GM23338 (cell line): ENCODE measurements at regions not wholly inside any gene's neighbourhood (a gene's known extent, or its start where the extent isn't known, plus 50 kb on each side); places are given as distances from the start of the nearest gene placed in this dataset.

Experiments used
- ATAC-seq: fragments of 200-7000 bp; cut with Tn5 transposase; 3 replicates; pipeline ENCODE4 v1.9.1; 2020
- DNase-seq: peaks from one replicate; pipeline ENCODE4 v3.0.0-alpha.2; 2015; ENCODE audit warnings: low spot score
- H2AFZ ChIP-seq: fragments of 200-600 bp; sonication (generic); 2 replicates; pipeline ENCODE4 v1.8.0; 2016; ENCODE audit warnings: antibody characterized with exemption, mild to moderate bottlenecking, moderate library complexity
- H3F3A ChIP-seq: fragments of 200-600 bp; sonication (generic); replicated peaks from 2 replicates; pipeline ENCODE4 v1.8.0; 2017; ENCODE audit warnings: antibody characterized with exemption, mixed run types, low read depth
- H3K27ac ChIP-seq: fragments of 200-600 bp; sonication (generic); 2 replicates; pipeline ENCODE4 v1.6.1; 2016; ENCODE audit warnings: low read depth
- H3K27me3 ChIP-seq: fragments of 200-600 bp; sonication (generic); 2 replicates; pipeline ENCODE4 v1.8.0; 2016; ENCODE audit warnings: mild to moderate bottlenecking, mixed run types, moderate library complexity; ENCODE audit not compliant: insufficient read depth
- H3K36me3 ChIP-seq: fragments of 200-600 bp; sonication (generic); 2 replicates; pipeline ENCODE4 v1.8.0; 2016; ENCODE audit warnings: mild to moderate bottlenecking; ENCODE audit not compliant: insufficient read depth
- H3K4me1 ChIP-seq: fragments of 200-600 bp; sonication (generic); 2 replicates; pipeline ENCODE4 v1.8.0; 2016; ENCODE audit warnings: mild to moderate bottlenecking, moderate library complexity; ENCODE audit not compliant: insufficient read depth
- H3K4me2 ChIP-seq: fragments of 200-600 bp; sonication (generic); 2 replicates; pipeline ENCODE4 v1.7.1; 2017; ENCODE audit warnings: mixed run types
- H3K4me3 ChIP-seq: fragments of 200-600 bp; sonication (generic); 2 replicates; pipeline ENCODE4 v1.6.1; 2016; ENCODE audit warnings: mixed run types
- H3K79me2 ChIP-seq: fragments of 200-600 bp; sonication (generic); replicated peaks from 2 replicates; pipeline ENCODE4 v1.8.0; 2017; ENCODE audit warnings: mild to moderate bottlenecking; ENCODE audit not compliant: insufficient read depth
- H3K9me2 ChIP-seq: fragments of 200-600 bp; sonication (generic); 2 replicates; pipeline ENCODE4 v1.8.0; 2017; ENCODE audit not compliant: insufficient read depth
- H4K20me1 ChIP-seq: fragments of 200-600 bp; sonication (generic); replicated peaks from 2 replicates; pipeline ENCODE4 v1.8.0; 2017; ENCODE audit warnings: mild to moderate bottlenecking; ENCODE audit not compliant: insufficient read depth
- H3K27ac Mint-ChIP-seq: 2 replicates; pipeline ENCODE4 v1.8.0; 2020; ENCODE audit warnings: inconsistent platforms, mild to moderate bottlenecking, moderate library complexity, mixed read lengths
- H3K27me3 Mint-ChIP-seq: 3 replicates; pipeline ENCODE4 v1.8.0; 2022; ENCODE audit warnings: low read depth, mild to moderate bottlenecking, moderate library complexity, mixed read lengths, inconsistent platforms; ENCODE audit not compliant: insufficient read depth, poor library complexity
- H3K36me3 Mint-ChIP-seq: 3 replicates; pipeline ENCODE4 v1.8.0; 2021; ENCODE audit warnings: low read depth, mild to moderate bottlenecking, inconsistent platforms, moderate library complexity, mixed read lengths
- H3K4me1 Mint-ChIP-seq: 3 replicates; pipeline ENCODE4 v1.8.0; 2020; ENCODE audit warnings: mild to moderate bottlenecking, inconsistent platforms, mixed read lengths
- H3K4me3 Mint-ChIP-seq: 3 replicates; pipeline ENCODE4 v1.8.0; 2021; ENCODE audit warnings: moderate library complexity, mild to moderate bottlenecking, inconsistent platforms, mixed read lengths
- H3K9me3 Mint-ChIP-seq: 3 replicates; pipeline ENCODE4 v1.8.0; 2020; ENCODE audit warnings: moderate library complexity, mild to moderate bottlenecking, inconsistent platforms, mixed read lengths
- EZH2phosphoT487 ChIP-seq: fragments of 200-600 bp; sonication (generic); IDR thresholded peaks from one replicate; pipeline ENCODE4 v1.8.1; 2018; ENCODE audit warnings: antibody characterized with exemption; ENCODE audit not compliant: unreplicated experiment
- JUNB ChIP-seq: IDR thresholded peaks from one replicate; pipeline ENCODE4 v1.6.1; 2016; ENCODE audit warnings: antibody characterized with exemption; ENCODE audit not compliant: unreplicated experiment
- NANOG ChIP-seq: IDR thresholded peaks from 2 replicates; pipeline ENCODE4 v1.6.1; 2016; ENCODE audit warnings: antibody characterized with exemption, borderline replicate concordance
- POLR2AphosphoS5 ChIP-seq: IDR thresholded peaks from 2 replicates; pipeline ENCODE4 v1.6.1; 2016; ENCODE audit warnings: antibody characterized with exemption, low read depth
- TF ChIP-seq, protein P1 (sequence below), 2 experiments: fragments of 200-600 bp in 1 of 2; sonication (generic) in 1 of 2; conservative IDR thresholded peaks; 2 replicates each; pipeline versions ENCODE4 v1.5.1 to v1.6.1; 2016 to 2017; ENCODE audit warnings: antibody characterized with exemption in 2 of 2, low read depth in 2 of 2, mild to moderate bottlenecking in 2 of 2, moderate library complexity in 1 of 2
- TF ChIP-seq, protein P2 (sequence below): fragments of 250-450 bp; sonication (Bioruptor Pico); IDR thresholded peaks from 2 replicates; pipeline ENCODE4 v1.5.0; 2020; ENCODE audit warnings: mild to moderate bottlenecking, moderate library complexity

DNA sequence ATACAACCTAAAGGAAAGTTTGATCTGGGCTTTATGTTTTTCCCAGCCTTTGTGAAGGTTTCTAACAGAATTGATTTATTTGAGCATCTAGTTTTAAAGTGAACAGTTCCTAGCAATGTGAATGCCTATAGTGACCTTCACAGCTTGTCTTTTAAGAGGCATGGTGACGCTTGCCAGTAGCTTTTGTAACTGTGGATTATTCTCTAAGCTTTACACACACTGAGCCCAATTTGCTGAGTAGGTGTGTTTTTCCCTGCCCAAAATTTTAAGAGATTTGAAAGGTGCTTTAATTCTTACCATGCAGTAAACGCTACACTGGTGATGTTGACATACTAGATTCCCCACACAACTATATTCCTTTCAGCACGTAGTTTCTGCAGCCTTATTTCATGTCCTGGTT, 420.2 kb upstream of the AKR1E2 start:
- Histone ChIP-seq H3K27ac (no peak overlapping the region), H3K36me3 (no peaks in the 10 kb centered on the region), H3K4me1 (no peaks in the 10 kb centered on the region), H4K20me1 (no peaks in the 10 kb centered on the region), H3F3A (no peaks in the 10 kb centered on the region), H2AFZ (no peak overlapping the region), H3K79me2 (no peaks in the 10 kb centered on the region), H3K27me3 (no peaks in the 10 kb centered on the region), H3K4me3 (no peak overlapping the region), H3K9me2 (no peaks in the 10 kb centered on the region; the same call in 1 of the 2 replicates), H3K4me2 (no peak overlapping the region)
- Mint-ChIP-seq H3K9me3 (no peaks in the 10 kb centered on the region), H3K27ac (no peak overlapping the region), H3K4me1 (peaks cover 2% of the 10 kb centered on the region; the same call in 2 of the 3 replicates), H3K36me3 (no peaks in the 10 kb centered on the region), H3K27me3 (no peaks in the 10 kb centered on the region), H3K4me3 (no peak overlapping the region)
- TF ChIP-seq NANOG (no peak), EZH2phosphoT487 (no peak), JUNB (no peak), POLR2AphosphoS5 (no peak)
- TF ChIP-seq, protein P1, sequence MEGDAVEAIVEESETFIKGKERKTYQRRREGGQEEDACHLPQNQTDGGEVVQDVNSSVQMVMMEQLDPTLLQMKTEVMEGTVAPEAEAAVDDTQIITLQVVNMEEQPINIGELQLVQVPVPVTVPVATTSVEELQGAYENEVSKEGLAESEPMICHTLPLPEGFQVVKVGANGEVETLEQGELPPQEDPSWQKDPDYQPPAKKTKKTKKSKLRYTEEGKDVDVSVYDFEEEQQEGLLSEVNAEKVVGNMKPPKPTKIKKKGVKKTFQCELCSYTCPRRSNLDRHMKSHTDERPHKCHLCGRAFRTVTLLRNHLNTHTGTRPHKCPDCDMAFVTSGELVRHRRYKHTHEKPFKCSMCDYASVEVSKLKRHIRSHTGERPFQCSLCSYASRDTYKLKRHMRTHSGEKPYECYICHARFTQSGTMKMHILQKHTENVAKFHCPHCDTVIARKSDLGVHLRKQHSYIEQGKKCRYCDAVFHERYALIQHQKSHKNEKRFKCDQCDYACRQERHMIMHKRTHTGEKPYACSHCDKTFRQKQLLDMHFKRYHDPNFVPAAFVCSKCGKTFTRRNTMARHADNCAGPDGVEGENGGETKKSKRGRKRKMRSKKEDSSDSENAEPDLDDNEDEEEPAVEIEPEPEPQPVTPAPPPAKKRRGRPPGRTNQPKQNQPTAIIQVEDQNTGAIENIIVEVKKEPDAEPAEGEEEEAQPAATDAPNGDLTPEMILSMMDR (conservative IDR thresholded peaks at IDR 0.05; ENCODE audit: low read depth in 2 of 2): no peak
- TF ChIP-seq, protein P2, sequence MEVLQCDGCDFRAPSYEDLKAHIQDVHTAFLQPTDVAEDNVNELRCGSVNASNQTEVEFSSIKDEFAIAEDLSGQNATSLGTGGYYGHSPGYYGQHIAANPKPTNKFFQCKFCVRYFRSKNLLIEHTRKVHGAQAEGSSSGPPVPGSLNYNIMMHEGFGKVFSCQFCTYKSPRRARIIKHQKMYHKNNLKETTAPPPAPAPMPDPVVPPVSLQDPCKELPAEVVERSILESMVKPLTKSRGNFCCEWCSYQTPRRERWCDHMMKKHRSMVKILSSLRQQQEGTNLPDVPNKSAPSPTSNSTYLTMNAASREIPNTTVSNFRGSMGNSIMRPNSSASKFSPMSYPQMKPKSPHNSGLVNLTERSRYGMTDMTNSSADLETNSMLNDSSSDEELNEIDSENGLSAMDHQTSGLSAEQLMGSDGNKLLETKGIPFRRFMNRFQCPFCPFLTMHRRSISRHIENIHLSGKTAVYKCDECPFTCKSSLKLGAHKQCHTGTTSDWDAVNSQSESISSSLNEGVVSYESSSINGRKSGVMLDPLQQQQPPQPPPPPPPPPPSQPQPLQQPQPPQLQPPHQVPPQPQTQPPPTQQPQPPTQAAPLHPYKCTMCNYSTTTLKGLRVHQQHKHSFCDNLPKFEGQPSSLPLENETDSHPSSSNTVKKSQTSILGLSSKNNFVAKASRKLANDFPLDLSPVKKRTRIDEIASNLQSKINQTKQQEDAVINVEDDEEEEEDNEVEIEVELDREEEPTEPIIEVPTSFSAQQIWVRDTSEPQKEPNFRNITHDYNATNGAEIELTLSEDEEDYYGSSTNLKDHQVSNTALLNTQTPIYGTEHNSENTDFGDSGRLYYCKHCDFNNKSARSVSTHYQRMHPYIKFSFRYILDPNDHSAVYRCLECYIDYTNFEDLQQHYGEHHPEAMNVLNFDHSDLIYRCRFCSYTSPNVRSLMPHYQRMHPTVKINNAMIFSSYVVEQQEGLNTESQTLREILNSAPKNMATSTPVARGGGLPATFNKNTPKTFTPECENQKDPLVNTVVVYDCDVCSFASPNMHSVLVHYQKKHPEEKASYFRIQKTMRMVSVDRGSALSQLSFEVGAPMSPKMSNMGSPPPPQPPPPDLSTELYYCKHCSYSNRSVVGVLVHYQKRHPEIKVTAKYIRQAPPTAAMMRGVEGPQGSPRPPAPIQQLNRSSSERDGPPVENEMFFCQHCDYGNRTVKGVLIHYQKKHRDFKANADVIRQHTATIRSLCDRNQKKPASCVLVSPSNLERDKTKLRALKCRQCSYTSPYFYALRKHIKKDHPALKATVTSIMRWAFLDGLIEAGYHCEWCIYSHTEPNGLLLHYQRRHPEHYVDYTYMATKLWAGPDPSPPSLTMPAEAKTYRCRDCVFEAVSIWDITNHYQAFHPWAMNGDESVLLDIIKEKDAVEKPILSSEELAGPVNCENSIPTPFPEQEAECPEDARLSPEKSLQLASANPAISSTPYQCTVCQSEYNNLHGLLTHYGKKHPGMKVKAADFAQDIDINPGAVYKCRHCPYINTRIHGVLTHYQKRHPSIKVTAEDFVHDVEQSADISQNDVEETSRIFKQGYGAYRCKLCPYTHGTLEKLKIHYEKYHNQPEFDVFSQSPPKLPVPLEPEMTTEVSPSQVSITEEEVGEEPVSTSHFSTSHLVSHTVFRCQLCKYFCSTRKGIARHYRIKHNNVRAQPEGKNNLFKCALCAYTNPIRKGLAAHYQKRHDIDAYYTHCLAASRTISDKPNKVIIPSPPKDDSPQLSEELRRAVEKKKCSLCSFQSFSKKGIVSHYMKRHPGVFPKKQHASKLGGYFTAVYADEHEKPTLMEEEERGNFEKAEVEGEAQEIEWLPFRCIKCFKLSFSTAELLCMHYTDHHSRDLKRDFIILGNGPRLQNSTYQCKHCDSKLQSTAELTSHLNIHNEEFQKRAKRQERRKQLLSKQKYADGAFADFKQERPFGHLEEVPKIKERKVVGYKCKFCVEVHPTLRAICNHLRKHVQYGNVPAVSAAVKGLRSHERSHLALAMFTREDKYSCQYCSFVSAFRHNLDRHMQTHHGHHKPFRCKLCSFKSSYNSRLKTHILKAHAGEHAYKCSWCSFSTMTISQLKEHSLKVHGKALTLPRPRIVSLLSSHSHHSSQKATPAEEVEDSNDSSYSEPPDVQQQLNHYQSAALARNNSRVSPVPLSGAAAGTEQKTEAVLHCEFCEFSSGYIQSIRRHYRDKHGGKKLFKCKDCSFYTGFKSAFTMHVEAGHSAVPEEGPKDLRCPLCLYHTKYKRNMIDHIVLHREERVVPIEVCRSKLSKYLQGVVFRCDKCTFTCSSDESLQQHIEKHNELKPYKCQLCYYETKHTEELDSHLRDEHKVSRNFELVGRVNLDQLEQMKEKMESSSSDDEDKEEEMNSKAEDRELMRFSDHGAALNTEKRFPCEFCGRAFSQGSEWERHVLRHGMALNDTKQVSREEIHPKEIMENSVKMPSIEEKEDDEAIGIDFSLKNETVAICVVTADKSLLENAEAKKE: no peak
- DNase-seq (no peak), ATAC-seq (no peak)
